HEK293 (cell line): ENCODE measurements at regions not wholly inside any gene's neighbourhood (a gene's known extent, or its start where the extent isn't known, plus 50 kb on each side); places are given as distances from the start of the nearest gene placed in this dataset.

Source experiments
- CTCF ChIA-PET: fragments of 350-600 bp; formaldehyde crosslinking; extraction: SDS; loops from one replicate; lab custom pipeline; 2021; ENCODE audit warnings: antibody characterized with exemption; lab: Yijun Ruan, JAX
- POLR2A ChIA-PET: fragments of 300-600 bp; formaldehyde crosslinking; extraction: SDS; loops from one replicate; lab custom pipeline; 2020; ENCODE audit warnings: antibody characterized with exemption, inconsistent platforms; lab: Yijun Ruan, JAX
- H3K27ac ChIP-seq: fragments of 200-500 bp; sonication (Bioruptor generic); 2 replicates; pipeline ENCODE4 v1.5.1; 2014; ENCODE audit warnings: low read depth, low read length, control low read depth, inconsistent platforms; ENCODE audit errors: extremely low read depth
- H3K36me3 ChIP-seq, 2 experiments: fragments of 200-500 bp in 1 of 2; sonication (Bioruptor generic) in 1 of 2; 1 replicate in 1 of 2; 2 replicates in 1 of 2; pipeline ENCODE4 v1.5.1; 2014 to 2017; ENCODE audit warnings: inconsistent platforms in 2 of 2, low read length in 2 of 2; ENCODE audit not compliant: control insufficient read depth in 2 of 2, insufficient read depth in 1 of 2
- H3K4me1 ChIP-seq: fragments of 200-500 bp; sonication (Bioruptor generic); 2 replicates; pipeline ENCODE4 v1.5.1; 2014; ENCODE audit warnings: mild to moderate bottlenecking, low read length, inconsistent platforms; ENCODE audit not compliant: control insufficient read depth, insufficient read depth
- H3K4me3 ChIP-seq: 2 replicates; pipeline ENCODE4 v1.5.1; 2011; ENCODE audit warnings: low read depth, mild to moderate bottlenecking, control low read depth, low read length, moderate library complexity
- H3K9me3 ChIP-seq: fragments of 200-500 bp; sonication (Bioruptor generic); 2 replicates; pipeline ENCODE4 v1.5.1; 2014; ENCODE audit warnings: low read depth, low read length, inconsistent platforms; ENCODE audit not compliant: control insufficient read depth, insufficient read depth
- CTCF ChIP-seq: fragments of 450-650 bp; formaldehyde crosslinking; IDR thresholded peaks from 2 replicates; pipeline ENCODE4 v1.5.1; 2016; ENCODE audit warnings: missing biosample characterization, missing genetic modification characterization
- KLF10 ChIP-seq: fragments of 450-650 bp; IDR thresholded peaks from 2 replicates; pipeline ENCODE4 v1.5.1; 2018; ENCODE audit warnings: missing biosample characterization, mild to moderate bottlenecking, missing genetic modification characterization
- MEIS1 ChIP-seq: sonication (generic); formaldehyde crosslinking; IDR thresholded peaks from 2 replicates; pipeline ENCODE4 v1.8.1; 2022; ENCODE audit warnings: missing genetic modification reagents, mild to moderate bottlenecking, borderline replicate concordance
- ZBTB20 ChIP-seq: fragments of 450-650 bp; formaldehyde crosslinking; IDR thresholded peaks from 2 replicates; pipeline ENCODE4 v1.5.1; 2016; ENCODE audit warnings: missing biosample characterization, missing genetic modification characterization
- ZNF133 ChIP-seq: fragments of 450-650 bp; formaldehyde crosslinking; IDR thresholded peaks from 2 replicates; pipeline ENCODE4 v1.5.1; 2016; ENCODE audit warnings: missing biosample characterization, missing genetic modification characterization
- ZNF184 ChIP-seq: fragments of 450-650 bp; IDR thresholded peaks from 2 replicates; pipeline ENCODE4 v1.5.1; 2018; ENCODE audit warnings: missing biosample characterization, mild to moderate bottlenecking, missing genetic modification characterization
- ZNF324 ChIP-seq: fragments of 450-650 bp; formaldehyde crosslinking; IDR thresholded peaks from 2 replicates; pipeline ENCODE4 v1.5.1; 2016; ENCODE audit warnings: missing biosample characterization, missing genetic modification characterization
- ZNF423 ChIP-seq: fragments of 450-650 bp; formaldehyde crosslinking; IDR thresholded peaks from 2 replicates; pipeline ENCODE4 v1.5.1; 2016; ENCODE audit warnings: missing biosample characterization, missing genetic modification characterization
- ZNF426 ChIP-seq: fragments of 450-650 bp; formaldehyde crosslinking; IDR thresholded peaks from 2 replicates; pipeline ENCODE4 v1.5.1; 2017; ENCODE audit warnings: missing biosample characterization, missing genetic modification characterization, mild to moderate bottlenecking, inconsistent platforms, moderate library complexity
- ZNF449 ChIP-seq: fragments of 450-650 bp; formaldehyde crosslinking; IDR thresholded peaks from 2 replicates; pipeline ENCODE4 v1.5.1; 2017; ENCODE audit warnings: missing biosample characterization, mild to moderate bottlenecking, missing genetic modification characterization, moderate library complexity
- ZNF654 ChIP-seq: fragments of 450-650 bp; formaldehyde crosslinking; IDR thresholded peaks from 2 replicates; pipeline ENCODE4 v1.5.1; 2016; ENCODE audit warnings: low read depth, missing biosample characterization, missing genetic modification characterization
- ZNF677 ChIP-seq: fragments of 450-650 bp; IDR thresholded peaks from 2 replicates; pipeline ENCODE4 v1.5.0; 2018; ENCODE audit warnings: missing biosample characterization, mild to moderate bottlenecking, missing genetic modification characterization, moderate library complexity
- ZNF76 ChIP-seq: fragments of 450-650 bp; formaldehyde crosslinking; IDR thresholded peaks from 2 replicates; pipeline ENCODE4; 2016; ENCODE audit warnings: low read depth, missing biosample characterization, missing genetic modification characterization, borderline replicate concordance
- TF ChIP-seq, protein P1 (sequence below): fragments of 450-650 bp; formaldehyde crosslinking; IDR thresholded peaks from 2 replicates; pipeline ENCODE4 v1.5.1; 2017; ENCODE audit warnings: missing biosample characterization, missing genetic modification characterization

GRCh38 chr5:90311401-90311800 lies 98.2 kb downstream of the CETN3 start (continued):
- TF ChIP-seq ZNF423 (tag by site-specific recombination) (no peak), ZNF76 (tag by site-specific recombination) (no peak), ZNF654 (tag by site-specific recombination) (no peak), ZNF449 (tag by site-specific recombination) (no peak), MEIS1 (no peak), ZNF677 (tag by site-specific recombination) (no peak), ZNF184 (tag by site-specific recombination) (no peak), CTCF (tag by site-specific recombination) (no peak), ZNF426 (tag by site-specific recombination) (no peak), KLF10 (no peak)

GRCh38 chr5:90308787-90309585 lies 100.6 kb downstream of the CETN3 start:
- POLR2A ChIA-PET: no interaction called here
- no peak overlapping the region for H3K27ac ChIP-seq
- TF ChIP-seq ZNF133 (tag by site-specific recombination): no peak
- TF ChIP-seq, all 188 proteins: peak for 0

DNA sequence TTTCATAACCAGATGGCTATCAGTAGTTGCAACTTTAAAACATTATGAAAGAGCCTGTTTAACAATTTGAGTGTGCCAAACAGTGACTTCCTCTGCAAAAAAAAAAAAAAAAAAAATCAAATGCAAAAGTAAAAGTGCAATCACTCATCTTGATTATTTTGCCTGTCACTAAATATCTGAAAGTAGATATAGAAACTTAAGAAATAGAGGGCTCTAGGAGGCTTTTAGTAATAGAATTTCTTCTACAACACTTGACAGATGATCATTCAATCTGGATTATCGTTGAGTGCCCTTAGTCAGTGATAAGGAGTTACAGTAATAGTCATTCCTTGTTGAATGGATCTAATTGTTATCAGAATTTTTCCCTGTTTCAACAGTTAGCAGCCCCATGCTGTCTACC lies 101.8 kb downstream of the CETN3 start:
- H3K4me1 ChIP-seq: no peaks in the 10 kb centered on the region
- no peaks in the 10 kb centered on the region for H3K9me3 ChIP-seq
- H3K27ac ChIP-seq: no peak overlapping the region
- POLR2A ChIA-PET: no interaction called here
- H3K36me3 ChIP-seq: no peaks in the 10 kb centered on the region
- no peak overlapping the region for H3K4me3 ChIP-seq
- no peak for TF ChIP-seq ZNF324 (tag by site-specific recombination)
- 0 out of 2 replicates have a peak, but pooled peaks have one; percentile 6 for TF ChIP-seq ZBTB20 (tag by site-specific recombination)
- TF ChIP-seq, protein P1, sequence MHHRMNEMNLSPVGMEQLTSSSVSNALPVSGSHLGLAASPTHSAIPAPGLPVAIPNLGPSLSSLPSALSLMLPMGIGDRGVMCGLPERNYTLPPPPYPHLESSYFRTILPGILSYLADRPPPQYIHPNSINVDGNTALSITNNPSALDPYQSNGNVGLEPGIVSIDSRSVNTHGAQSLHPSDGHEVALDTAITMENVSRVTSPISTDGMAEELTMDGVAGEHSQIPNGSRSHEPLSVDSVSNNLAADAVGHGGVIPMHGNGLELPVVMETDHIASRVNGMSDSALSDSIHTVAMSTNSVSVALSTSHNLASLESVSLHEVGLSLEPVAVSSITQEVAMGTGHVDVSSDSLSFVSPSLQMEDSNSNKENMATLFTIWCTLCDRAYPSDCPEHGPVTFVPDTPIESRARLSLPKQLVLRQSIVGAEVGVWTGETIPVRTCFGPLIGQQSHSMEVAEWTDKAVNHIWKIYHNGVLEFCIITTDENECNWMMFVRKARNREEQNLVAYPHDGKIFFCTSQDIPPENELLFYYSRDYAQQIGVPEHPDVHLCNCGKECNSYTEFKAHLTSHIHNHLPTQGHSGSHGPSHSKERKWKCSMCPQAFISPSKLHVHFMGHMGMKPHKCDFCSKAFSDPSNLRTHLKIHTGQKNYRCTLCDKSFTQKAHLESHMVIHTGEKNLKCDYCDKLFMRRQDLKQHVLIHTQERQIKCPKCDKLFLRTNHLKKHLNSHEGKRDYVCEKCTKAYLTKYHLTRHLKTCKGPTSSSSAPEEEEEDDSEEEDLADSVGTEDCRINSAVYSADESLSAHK (tag by site-specific recombination): no peak
- CTCF ChIA-PET: interaction anchor here (0.6 kb wide), 1 partner anchor 558 kb away, joined by 3 read pairs; no protein-coding TSS in a partner anchor

More at GRCh38 chr5:90308787-90309585, 100.6 kb downstream of the CETN3 start:
- Histone ChIP-seq H3K4me3 (no peak overlapping the region), H3K36me3 (no peaks in the 10 kb centered on the region), H3K9me3 (no peaks in the 10 kb centered on the region), H3K4me1 (no peaks in the 10 kb centered on the region)
- CTCF ChIA-PET: interaction anchor here (0.5 to 0.8 kb wide), 2 partner anchors 490 to 1156 kb away, joined by 3 read pairs; no protein-coding TSS in a partner anchor
